Gastrocnemius medialis (tissue), 4 donors: ENCODE measurements at regions not wholly inside any gene's neighbourhood (a gene's known extent, or its start where the extent isn't known, plus 50 kb on each side); places are given as distances from the start of the nearest gene placed in this dataset.

ENCODE experiments used
- POLR2A ChIP-seq, 2 donors: fragments of 450-650 bp; IDR thresholded peaks; one replicate each; pipeline ENCODE4 v1.6.1; 2017; ENCODE audit warnings: antibody characterized with exemption in 2 of 2, mild to moderate bottlenecking in 2 of 2, moderate library complexity in 2 of 2
- TF ChIP-seq, protein P1 (sequence below), 5 experiments: fragments of 450-650 bp in 3 of 5; fragments of 200-600 bp in 2 of 5; sonication (generic) in 2 of 5; IDR thresholded peaks in 4 of 5; conservative IDR thresholded peaks in 1 of 5; 1 replicate in 4 of 5; 2 replicates in 1 of 5; pipeline ENCODE4 v1.5.1; 2016 to 2019; ENCODE audit warnings: antibody characterized with exemption in 5 of 5, mild to moderate bottlenecking in 3 of 5, moderate library complexity in 3 of 5

DNA sequence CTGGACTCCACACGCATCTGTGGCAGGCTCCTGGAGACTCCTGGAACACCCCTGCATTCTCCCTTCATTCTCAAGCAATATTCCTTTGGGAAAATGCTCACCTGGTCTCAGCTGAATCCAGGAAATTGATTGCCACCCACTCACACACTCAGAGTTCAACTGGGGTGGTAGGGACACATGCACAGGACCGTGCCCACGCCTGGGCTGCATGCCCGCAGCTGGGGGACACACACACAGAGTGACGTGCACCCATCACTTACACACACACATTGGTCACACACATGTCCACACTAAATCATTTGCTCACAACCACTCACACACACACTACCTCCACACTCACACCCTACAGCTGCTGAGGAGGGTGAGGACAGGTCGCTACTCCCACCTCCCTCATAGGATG is 84.8 kb downstream of the ENGASE start:
- TF ChIP-seq, protein P1, sequence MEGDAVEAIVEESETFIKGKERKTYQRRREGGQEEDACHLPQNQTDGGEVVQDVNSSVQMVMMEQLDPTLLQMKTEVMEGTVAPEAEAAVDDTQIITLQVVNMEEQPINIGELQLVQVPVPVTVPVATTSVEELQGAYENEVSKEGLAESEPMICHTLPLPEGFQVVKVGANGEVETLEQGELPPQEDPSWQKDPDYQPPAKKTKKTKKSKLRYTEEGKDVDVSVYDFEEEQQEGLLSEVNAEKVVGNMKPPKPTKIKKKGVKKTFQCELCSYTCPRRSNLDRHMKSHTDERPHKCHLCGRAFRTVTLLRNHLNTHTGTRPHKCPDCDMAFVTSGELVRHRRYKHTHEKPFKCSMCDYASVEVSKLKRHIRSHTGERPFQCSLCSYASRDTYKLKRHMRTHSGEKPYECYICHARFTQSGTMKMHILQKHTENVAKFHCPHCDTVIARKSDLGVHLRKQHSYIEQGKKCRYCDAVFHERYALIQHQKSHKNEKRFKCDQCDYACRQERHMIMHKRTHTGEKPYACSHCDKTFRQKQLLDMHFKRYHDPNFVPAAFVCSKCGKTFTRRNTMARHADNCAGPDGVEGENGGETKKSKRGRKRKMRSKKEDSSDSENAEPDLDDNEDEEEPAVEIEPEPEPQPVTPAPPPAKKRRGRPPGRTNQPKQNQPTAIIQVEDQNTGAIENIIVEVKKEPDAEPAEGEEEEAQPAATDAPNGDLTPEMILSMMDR (IDR thresholded peaks at IDR 0.05 in 4 of 5, conservative IDR thresholded peaks at IDR 0.05 in 1 of 5): no peak
- no peak for TF ChIP-seq POLR2A (IDR thresholded peaks at IDR 0.05)
